ENCODE measurements at regions not wholly inside any gene's neighbourhood (a gene's known extent, or its start where the extent isn't known, plus 50 kb on each side); places are given as distances from the start of the nearest gene placed in this dataset.
A peak's percentile ranks its signal among the peaks of the same experiment; 100 is the strongest.
"Not testable (repeated sequence)": the region's sequence is repeated elsewhere in the genome, so short reads cannot be mapped to it uniquely, and the experiment has no call there.

GRCh38 chr9:124124729-124125650, 113.4 kb downstream of the LHX2 start:
- DNase-seq (ENCODE audit: low read depth): no peak

DNA sequence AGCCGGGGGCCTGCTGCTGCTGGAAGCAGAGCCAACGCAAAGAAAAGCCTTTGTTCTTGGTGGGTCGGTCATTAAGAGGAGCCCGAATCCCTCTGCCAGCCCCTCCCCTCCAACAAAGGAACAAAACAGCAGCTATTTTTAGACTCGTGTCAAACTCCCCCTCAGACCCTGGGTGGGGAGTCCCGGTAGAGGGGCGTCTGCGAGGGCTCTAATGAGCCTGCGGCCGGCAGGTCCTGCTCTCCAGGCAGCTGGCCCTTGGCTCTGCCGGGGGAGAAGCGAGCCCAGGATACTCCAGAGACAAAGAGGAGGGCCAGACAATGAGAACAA, 114.0 kb downstream of the LHX2 start:
- DNase-seq (ENCODE audit: low read depth): no peak

GRCh38 chr9:124126648-124127646, 115.4 kb downstream of the LHX2 start:
- peak; percentile 53 for DNase-seq (ENCODE audit: low read depth)

DNA sequence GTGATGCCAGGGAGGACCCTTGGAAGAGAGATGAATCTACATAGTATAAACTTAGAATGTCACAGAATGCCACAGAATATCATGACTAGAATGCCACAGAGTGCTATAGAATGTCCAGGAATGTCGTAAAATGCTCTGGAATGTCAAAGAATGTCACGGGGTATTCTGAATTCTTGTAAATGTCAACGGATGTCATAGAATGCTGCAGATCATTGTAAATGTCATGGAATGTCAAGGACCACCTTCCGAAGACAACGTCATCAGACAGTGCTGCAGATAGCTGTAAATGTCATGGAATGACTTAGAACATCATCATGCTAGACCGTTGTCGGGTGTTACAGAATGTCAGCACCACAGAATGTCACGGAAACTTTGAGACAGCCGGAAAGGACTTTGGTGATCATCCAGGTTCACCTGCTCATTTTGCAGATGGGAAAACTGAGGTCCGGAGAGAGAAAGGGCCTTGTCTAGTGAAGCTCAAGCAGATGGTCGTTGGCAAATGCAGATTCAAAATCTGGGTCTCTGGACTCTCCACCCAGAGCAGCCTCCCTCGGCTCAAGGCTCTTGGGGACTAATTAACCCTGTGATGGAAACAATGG, 117.1 kb downstream of the LHX2 start:
- no peak for DNase-seq (ENCODE audit: low read depth)

DNA sequence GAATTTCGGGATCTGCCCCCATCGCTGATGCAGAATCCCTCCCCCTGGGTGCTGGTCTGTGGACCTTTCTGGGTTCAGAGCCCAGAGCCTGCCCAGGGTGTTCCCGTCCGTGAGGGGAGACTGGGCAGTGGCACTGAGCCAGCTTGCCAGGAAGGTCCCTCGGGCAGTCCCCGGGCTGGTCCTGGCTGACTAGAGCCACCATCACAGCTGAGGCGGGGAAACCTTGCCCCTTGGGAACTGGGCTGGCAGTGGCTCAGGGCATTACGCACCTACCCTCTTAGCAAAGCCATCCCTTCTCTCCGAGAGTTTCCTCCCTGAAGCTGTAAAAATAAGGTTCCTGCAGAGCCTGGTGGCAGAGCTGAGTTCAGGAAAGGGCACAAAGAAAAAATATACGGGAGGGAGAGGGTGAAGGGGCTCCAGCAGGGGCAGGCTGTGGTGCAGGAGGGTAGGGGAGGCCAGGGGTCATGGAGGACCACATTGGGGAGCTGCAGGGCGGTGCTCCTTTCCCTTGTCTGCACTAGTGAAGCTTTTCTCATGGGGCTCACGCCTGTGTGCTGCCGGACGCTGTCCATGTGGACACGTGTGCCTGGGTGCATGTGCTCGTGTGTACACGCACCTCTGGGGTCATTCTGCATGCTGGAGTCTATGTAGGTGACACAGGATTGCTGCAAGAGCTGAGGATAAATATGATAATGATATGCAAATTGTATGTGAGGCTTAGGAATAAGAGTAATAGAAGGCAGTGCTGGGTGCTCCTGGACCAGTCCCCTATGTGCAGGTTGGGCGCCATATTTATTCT, 118.9 kb downstream of the LHX2 start:
- no peak for DNase-seq (ENCODE audit: low read depth)

GRCh38 chr9:124131518-124131917, 120.0 kb downstream of the LHX2 start:
- not testable (repeated sequence) for DNase-seq (ENCODE audit: low read depth)

DNA sequence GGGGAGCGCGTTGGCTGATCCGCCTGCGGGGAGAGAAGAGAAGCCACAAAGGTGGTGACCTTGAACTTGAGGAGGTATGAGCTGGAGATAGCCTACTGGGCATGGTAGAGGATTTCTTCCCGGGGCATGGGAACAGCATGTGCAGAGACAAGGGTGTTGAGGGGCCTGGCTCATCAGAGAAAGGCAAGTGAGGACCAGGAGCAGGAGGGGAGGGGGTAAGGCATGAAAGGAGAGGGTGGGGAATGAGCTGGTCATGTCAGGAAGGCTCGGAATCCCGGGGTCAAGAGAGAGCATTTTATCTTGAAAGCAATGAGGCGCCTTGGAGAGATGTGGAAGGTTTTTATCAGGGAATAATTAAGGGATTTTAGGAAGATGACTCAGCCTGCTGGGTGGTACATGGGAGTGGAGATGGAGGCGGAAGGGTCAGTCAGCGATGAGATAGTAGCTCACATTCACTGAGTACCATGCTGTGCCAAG, 121.1 kb downstream of the LHX2 start:
- no peak for DNase-seq (ENCODE audit: low read depth)

DNA sequence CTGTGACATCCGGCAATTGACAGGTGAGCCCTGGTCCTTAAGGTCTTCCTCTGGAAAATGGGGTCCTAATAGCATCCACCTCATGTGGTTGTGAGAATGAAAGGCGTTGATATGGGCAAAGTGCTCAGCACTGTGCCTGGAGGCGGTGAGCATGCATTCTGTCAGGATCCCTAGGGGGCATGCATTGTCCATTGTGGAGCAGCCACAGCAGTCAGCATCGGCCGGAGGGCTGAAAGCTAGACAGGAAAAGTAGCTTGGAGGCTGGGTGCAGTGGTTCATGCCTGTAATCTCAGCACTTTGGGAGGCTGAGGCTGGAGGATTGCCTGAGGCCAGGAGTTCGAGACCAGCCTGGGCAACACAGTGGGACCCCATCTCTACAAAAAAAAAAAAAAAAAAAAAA, 122.2 kb downstream of the LHX2 start:
- no peak for DNase-seq (ENCODE audit: low read depth)

DNA sequence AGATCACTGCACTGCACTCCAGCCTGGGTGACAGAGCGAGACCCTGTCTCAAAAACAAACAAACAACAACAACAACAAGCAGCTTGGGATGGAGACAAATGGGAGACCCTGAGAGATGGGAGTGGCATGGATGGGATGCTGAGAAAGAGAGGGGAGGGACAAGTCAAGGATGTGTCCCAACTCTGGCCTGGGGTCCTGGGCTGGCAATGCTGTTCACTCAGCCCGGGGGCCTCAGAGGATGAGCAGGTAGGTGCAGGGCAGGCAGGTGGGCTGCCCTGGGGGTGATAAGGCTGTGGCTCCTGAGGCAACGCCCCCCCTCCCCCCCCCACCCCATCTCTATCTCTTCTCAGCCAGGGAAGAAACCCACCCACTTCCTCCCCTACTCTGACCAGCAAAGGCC, 123.0 kb downstream of the LHX2 start:
- no peak for DNase-seq (ENCODE audit: low read depth)

DNA sequence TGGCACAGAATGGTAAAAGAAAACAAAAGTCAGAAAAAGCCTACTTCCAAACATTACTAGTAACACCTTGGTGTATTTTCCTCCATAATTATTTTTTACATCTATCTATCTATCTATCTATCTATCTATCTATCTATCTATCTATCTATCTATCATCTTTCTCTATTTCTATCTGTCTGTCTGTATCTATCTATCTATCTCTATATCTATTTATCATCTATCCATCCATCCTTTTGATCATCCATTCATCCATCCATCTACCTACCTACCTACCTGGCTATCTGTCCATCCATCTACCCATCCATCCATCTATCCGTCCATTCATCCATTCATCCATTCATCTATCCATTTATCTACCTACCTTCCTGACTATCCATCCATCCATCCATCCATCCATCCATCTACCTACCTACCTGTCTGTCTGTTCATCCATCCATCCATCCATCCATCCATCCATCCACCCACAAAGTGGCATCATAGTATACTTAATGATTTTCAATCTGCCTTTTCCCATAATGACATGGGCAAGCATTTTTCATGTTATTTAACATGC, 121.9 kb upstream of the NEK6 start:
- no peak for DNase-seq (ENCODE audit: low read depth)

DNA sequence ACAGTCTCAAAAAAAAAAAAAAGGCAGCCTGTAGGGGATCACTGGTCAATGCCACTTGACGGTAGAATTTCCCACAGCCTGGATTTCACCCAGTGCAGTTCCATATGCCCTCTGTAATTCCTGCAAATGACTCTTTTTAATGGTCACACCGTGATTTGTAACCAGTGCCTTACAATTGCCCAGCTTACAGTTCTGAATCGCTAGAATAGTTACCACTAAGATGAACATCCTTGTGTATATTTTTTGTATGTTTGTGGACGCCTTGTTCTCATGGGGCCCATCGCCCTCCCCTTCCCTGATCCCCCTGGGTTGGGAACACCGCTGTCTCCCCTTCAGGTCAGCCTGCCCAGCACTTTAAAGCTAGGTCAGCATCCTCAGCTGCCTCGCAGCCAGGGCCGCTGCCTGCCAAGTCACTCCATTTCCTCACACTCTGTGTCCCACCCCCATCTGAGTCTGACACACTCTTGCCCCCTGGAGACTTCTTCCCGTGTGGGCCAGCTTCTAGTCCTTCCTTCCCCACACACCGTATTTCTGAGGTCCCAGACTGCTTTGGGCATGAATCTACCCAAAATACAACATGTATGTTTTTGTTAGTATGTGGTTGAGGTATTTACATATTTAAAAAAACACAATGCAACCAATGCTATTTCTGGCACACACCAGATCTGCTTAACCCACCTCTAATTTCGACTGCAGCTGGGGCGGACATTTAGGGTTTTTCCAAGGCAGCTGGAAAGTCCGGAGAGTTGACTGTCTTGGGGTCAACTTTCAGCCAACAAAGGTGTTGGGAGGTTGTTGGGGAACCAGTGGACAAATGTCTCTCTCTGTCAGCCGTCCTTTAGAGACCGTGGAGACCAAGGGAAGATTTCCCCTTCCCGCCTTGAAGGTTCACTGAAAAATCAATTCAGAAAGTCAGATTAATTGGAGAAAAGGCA, 120.5 kb upstream of the NEK6 start:
- DNase-seq (ENCODE audit: low read depth): no peak

DNA sequence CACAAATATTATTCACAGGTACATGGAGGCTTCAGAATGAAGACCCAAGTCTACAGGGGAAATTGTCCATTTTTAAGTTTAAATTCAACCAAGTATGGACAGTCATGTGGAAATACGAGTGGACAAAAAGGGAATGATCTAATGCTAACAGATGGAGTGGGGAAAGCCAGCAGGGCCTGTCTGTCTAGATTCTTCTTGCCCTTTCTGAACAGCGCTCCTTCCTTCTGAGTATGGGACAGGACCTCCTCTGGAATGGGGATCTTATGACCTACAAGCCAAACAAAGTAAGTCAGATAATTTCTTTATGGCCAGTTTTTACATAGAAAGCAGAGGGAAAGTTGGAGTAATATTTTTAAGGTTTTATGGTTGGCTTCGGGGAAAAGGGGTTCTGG, 119.8 kb upstream of the NEK6 start:
- DNase-seq (ENCODE audit: low read depth): no peak

DNA sequence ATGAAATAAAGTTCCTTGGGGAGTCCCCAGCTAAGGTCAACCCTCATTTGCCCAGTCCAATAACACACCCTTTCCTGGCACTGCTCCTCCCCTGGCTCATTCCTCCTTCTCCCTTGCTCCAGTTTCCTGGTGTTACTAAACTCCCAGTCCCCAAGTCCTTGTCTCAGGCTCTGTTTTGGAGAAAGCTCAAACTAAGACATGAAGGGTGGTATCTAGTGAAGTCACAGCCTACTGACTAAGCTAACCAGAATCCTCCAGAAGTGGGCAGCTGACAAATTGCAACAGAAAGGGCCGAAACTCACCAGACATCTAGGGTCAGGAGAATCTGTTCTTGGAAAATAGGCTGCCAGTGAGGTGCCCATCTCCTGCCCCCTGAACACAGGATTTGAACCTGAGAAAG, 118.7 kb upstream of the NEK6 start:
- DNase-seq (ENCODE audit: low read depth): peak; percentile 73

DNA sequence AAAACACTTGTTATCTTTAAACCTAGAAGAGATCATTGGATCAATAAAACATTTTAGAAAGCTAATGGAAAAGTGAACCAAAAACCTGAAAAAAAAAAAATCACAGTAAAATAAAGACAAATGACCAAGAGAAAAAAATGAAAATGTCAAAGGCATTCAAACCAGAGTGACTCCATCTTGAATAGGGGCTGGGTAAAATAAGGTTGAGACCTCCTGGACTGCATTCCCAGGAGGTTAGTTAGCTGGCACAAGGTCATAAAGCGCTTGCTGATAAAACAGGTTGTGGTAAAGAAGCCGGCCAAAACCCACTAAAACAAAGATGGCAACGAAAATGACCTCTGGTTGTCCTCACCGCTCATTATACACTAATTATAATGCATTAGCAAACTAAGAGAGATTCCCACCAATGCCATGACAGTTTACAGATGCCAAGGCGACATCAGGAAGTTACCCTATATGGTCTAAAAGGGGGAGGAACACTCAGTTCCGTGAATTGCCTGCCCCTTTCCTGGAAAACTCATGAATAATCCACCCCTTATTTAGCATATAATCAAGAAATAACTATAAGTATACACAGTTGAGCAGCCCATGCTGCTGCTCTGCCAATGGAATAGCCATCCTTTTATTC, 116.7 kb upstream of the NEK6 start:
- no peak for DNase-seq (ENCODE audit: low read depth)

- DNase-seq (ENCODE audit: low read depth): peak; percentile 58
These were observed 113.1 kb upstream of the NEK6 start for GRCh38 chr9:124144561-124145123.

DNA sequence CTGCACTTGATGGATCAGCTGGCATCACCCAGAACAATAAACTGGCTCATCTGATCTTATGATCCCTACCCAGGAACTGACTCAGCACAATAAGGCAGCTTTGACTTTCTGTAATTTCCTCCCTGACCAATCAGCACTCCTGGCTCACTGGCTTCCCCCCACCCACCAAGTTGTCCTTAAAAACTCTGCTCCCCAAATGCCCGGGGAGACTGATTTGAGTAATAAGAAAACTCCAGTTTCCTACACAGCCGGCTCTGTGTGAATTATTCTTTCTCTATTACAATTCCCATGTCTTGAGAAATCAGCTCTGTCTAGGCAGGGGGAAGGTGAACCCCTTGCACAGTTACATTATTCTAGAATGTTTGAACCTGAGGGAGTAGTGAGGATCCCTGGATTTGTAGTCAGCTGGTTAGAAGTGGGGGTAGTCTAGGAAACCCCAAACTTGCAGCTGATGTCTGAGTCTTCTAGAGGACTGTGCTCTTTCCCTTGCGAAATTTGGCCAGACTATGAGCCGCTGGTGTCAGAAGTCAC, 111.7 kb upstream of the NEK6 start:
- peak; percentile 36 for DNase-seq (ENCODE audit: low read depth)

GRCh38 chr9:124149992-124150391, 107.8 kb upstream of the NEK6 start:
- DNase-seq (ENCODE audit: low read depth): peak; percentile 29

- DNase-seq (ENCODE audit: low read depth): no peak
These were observed 93.9 kb upstream of the NEK6 start for GRCh38 chr9:124163760-124164255.

All from LHCN-M2 (cell line).